DOHH2 (cell line): ENCODE measurements at regions not wholly inside any gene's neighbourhood (a gene's known extent, or its start where the extent isn't known, plus 50 kb on each side); places are given as distances from the start of the nearest gene placed in this dataset.

ENCODE experiments used
- CTCF ChIP-seq: fragments of 200-600 bp; sonication (generic); IDR thresholded peaks from one replicate; pipeline ENCODE4 v1.5.1; 2014; ENCODE audit warnings: antibody characterized with exemption, mild to moderate bottlenecking, low read depth, low read length; ENCODE audit not compliant: poor library complexity, severe bottlenecking
- EZH2phosphoT487 ChIP-seq: fragments of 200-600 bp; sonication (generic); IDR thresholded peaks from 2 replicates; pipeline ENCODE4 v1.6.1; 2017; ENCODE audit warnings: borderline replicate concordance, mild to moderate bottlenecking, antibody characterized with exemption, low read length, moderate library complexity, mixed read lengths

- TF ChIP-seq CTCF (no peak), EZH2phosphoT487 (no peak)
These were observed 130.5 kb downstream of the KLF13 start for GRCh38 chr15:31457161-31457560.
